ENCODE measurements at regions not wholly inside any gene's neighbourhood (a gene's known extent, or its start where the extent isn't known, plus 50 kb on each side); places are given as distances from the start of the nearest gene placed in this dataset.
"Not testable (repeated sequence)": the region's sequence is repeated elsewhere in the genome, so short reads cannot be mapped to it uniquely, and the experiment has no call there.

DNA sequence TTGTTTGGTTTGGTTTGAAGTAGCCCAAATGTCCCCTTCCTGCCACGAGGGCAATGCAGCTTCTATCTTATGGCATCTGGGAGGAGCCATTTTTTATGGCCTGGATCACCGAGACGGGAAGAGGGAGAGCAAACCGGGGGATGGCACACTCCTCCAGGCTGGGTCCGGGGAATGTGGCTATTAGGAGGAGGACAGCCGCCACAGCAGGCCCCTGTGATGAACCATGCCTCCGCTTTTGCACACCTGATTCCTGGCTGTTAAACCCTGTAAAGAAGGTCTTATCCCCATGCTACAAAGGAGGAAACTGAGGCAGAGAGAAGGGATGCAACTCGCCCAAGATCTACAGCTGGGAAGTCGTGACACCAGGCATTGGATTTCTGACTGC lies 157.6 kb downstream of the OR4M2 start:
- Mint-ChIP-seq H3K4me1 (ENCODE audit: low read depth) (no peaks in the 10 kb centered on the region), H3K4me3 (no peak overlapping the region), H3K9me3 (no peaks in the 10 kb centered on the region), H3K27me3 (peaks cover 2% of the 10 kb centered on the region), H3K36me3 (no peaks in the 10 kb centered on the region), H3K27ac (no peak overlapping the region)
- ChIA-PET POLR2A (no interaction called here), CTCF (no interaction called here)
- DNase-seq: no peak
- intact Hi-C loops (cut with micrococcal nuclease): no loop called here

- CTCF ChIA-PET; intact Hi-C loops (cut with micrococcal nuclease); H3K4me1 Mint-ChIP-seq (ENCODE audit: low read depth); H3K9me3 Mint-ChIP-seq; H3K27me3 Mint-ChIP-seq; DNase-seq; POLR2A ChIA-PET; H3K4me3 Mint-ChIP-seq; H3K27ac Mint-ChIP-seq; H3K36me3 Mint-ChIP-seq: not testable (repeated sequence)
Measured at GRCh38 chr15:22238276-22238958, 158.1 kb downstream of the OR4M2 start.

GRCh38 chr15:22238959-22239805 lies 158.9 kb downstream of the OR4M2 start:
- H3K9me3 Mint-ChIP-seq; H3K4me1 Mint-ChIP-seq (ENCODE audit: low read depth); H3K36me3 Mint-ChIP-seq; CTCF ChIA-PET; H3K4me3 Mint-ChIP-seq; POLR2A ChIA-PET; H3K27ac Mint-ChIP-seq; intact Hi-C loops (cut with micrococcal nuclease); H3K27me3 Mint-ChIP-seq: not testable (repeated sequence)
- peak; percentile 20 for DNase-seq

DNA sequence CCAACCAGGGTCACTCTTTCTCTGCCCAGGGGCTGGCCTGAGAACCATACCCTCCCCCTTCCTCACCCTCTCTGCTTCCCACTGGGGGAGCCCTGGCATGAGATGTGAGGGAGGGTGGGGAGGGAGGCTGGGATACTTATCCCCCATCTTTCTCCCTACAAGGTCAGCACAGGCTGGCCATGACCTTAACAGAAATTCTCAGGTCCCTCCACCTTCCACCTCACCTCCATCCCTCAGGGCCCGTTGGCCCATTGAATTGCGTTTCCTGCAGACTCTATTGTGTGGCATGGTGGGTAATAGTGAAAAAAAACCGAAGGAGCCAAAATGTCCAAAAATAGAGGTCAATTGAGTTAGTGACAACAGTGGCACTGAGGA lies 159.5 kb downstream of the OR4M2 start:
- intact Hi-C loops (cut with micrococcal nuclease): no loop called here
- ChIA-PET CTCF (no interaction called here), POLR2A (no interaction called here)
- Mint-ChIP-seq H3K9me3 (no peaks in the 10 kb centered on the region), H3K4me1 (ENCODE audit: low read depth) (no peaks in the 10 kb centered on the region), H3K27me3 (peaks cover 2% of the 10 kb centered on the region), H3K36me3 (no peaks in the 10 kb centered on the region), H3K4me3 (no peak overlapping the region), H3K27ac (no peak overlapping the region)
- no peak for DNase-seq

DNA sequence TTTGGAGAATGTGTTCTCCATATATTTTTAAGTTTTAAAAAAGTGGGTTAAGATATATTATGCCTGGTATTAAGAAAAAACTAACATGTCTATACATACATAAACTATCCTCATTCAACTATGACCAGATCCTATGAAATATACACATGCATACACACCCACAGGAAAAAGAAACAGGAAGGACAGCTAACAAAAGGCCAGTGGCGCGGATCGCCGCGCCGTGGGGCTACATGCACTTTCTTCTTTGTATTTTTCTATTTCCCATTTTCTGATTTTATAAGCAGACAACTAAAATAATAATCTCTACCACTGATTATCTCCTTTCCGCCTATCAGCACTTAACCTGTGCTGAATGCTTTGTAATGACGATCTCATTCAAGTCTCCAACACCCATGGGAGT lies 160.1 kb downstream of the OR4M2 start:
- Mint-ChIP-seq H3K4me3 (no peak overlapping the region), H3K27ac (no peak overlapping the region), H3K9me3 (no peaks in the 10 kb centered on the region), H3K4me1 (ENCODE audit: low read depth) (no peaks in the 10 kb centered on the region), H3K27me3 (peaks cover 2% of the 10 kb centered on the region), H3K36me3 (no peaks in the 10 kb centered on the region)
- ChIA-PET POLR2A (no interaction called here), CTCF (no interaction called here)
- intact Hi-C loops (cut with micrococcal nuclease): no loop called here
- DNase-seq: no peak

DNA sequence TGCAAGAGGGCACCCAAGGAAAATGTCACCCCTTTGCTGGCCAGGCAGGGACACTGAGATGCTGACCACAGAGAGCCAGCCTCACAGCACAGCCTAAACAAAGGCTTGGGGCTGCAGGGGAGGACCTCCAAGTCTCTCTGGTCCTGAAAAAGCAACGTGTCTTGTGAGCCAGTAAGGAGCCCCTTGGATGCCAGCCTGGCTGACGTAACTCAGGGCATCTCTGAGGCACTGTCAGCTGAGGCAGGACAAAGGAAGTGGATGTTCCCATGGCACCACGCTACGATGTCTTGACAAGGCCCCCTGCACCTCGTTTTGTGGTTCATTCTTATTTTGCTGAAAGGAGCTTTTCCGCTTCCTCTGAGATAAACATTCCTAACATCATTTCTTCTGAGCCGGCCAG lies 160.7 kb downstream of the OR4M2 start:
- Mint-ChIP-seq H3K36me3 (no peaks in the 10 kb centered on the region), H3K27me3 (peaks cover 2% of the 10 kb centered on the region), H3K4me3 (no peak overlapping the region), H3K27ac (no peak overlapping the region), H3K9me3 (no peaks in the 10 kb centered on the region), H3K4me1 (ENCODE audit: low read depth) (no peaks in the 10 kb centered on the region)
- ChIA-PET POLR2A (no interaction called here), CTCF (interaction anchor here (0.7 kb wide), 1 partner anchor 1885 kb away, joined by 3 read pairs; no protein-coding TSS in a partner anchor)
- intact Hi-C loops (cut with micrococcal nuclease): no loop called here
- DNase-seq: no peak

DNA sequence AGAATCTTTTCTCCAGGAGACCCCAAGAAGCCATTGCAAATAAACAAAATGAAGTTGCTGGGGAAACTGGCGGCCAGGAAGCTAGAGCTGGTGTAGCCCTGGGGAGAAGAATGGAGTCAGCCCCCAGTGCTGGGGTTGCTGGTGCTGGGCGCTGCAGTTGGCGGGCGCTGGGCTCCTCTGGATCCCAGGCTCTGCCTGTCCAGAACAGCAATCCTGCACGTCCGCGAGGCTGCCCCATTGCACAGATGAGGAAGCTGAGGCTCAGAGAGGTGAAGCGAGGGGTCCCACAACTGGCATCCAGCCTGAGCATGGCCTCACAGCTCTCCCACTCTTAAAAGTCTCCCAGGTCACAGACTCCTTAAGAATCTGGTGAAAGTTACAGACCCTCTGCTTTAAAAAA lies 161.1 kb downstream of the OR4M2 start:
- H3K4me3 Mint-ChIP-seq: no peak overlapping the region
- H3K36me3 Mint-ChIP-seq: no peaks in the 10 kb centered on the region
- ChIA-PET POLR2A (no interaction called here), CTCF (interaction anchor here (0.7 kb wide), 1 partner anchor 1885 kb away, joined by 3 read pairs; no protein-coding TSS in a partner anchor)
- H3K9me3 Mint-ChIP-seq: no peaks in the 10 kb centered on the region
- H3K27me3 Mint-ChIP-seq: peaks cover 2% of the 10 kb centered on the region
- intact Hi-C loops (cut with micrococcal nuclease): no loop called here
- H3K4me1 Mint-ChIP-seq (ENCODE audit: low read depth): no peaks in the 10 kb centered on the region
- no peak for DNase-seq
- peak overlapping the region; percentile 28 for H3K27ac Mint-ChIP-seq

DNA sequence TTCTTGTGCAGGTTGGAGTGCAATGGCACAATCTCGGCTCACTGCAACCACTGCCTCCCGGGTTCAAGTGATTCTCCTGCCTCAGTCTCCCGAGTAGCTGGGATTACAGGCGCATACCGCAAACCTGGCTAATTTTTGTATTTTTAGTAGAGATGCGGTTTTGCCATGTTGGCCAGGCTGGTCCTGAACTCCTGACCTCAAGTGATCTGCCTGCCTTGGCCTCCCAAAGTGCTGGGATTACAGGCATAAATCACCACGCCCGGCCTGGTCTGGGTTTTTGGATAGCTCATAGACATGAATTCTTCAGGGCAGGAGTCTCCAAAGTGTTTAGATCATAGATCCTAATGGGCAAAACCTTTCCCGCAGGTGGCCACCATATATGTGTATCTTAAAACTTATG lies 162.0 kb downstream of the OR4M2 start:
- H3K4me1 Mint-ChIP-seq (ENCODE audit: low read depth); intact Hi-C loops (cut with micrococcal nuclease); H3K27me3 Mint-ChIP-seq; H3K36me3 Mint-ChIP-seq; CTCF ChIA-PET; POLR2A ChIA-PET; H3K27ac Mint-ChIP-seq; DNase-seq; H3K9me3 Mint-ChIP-seq; H3K4me3 Mint-ChIP-seq: not testable (repeated sequence)

GRCh38 chr15:22243440-22244130 lies 163.3 kb downstream of the OR4M2 start:
- Mint-ChIP-seq H3K4me1 (ENCODE audit: low read depth) (peaks cover 2% of the 10 kb centered on the region), H3K4me3 (no peak overlapping the region), H3K27me3 (no peaks in the 10 kb centered on the region), H3K36me3 (no peaks in the 10 kb centered on the region), H3K9me3 (no peaks in the 10 kb centered on the region), H3K27ac (no peak overlapping the region)
- POLR2A ChIA-PET: no interaction called here
- CTCF ChIA-PET: no interaction called here
- intact Hi-C loops (cut with micrococcal nuclease): no loop called here
- no peak for DNase-seq

- H3K9me3 Mint-ChIP-seq; POLR2A ChIA-PET; intact Hi-C loops (cut with micrococcal nuclease); H3K36me3 Mint-ChIP-seq; H3K4me3 Mint-ChIP-seq; H3K27me3 Mint-ChIP-seq; DNase-seq; H3K27ac Mint-ChIP-seq: not testable (repeated sequence)
- H3K4me1 Mint-ChIP-seq (ENCODE audit: low read depth): peaks cover 12% of the 10 kb centered on the region
- CTCF ChIA-PET: interaction anchor here (0.7 kb wide), 1 partner anchor 12 kb away, joined by 4 read pairs; no protein-coding TSS in a partner anchor
Measured at GRCh38 chr15:22249511-22249910, 169.2 kb downstream of the OR4M2 start.

DNA sequence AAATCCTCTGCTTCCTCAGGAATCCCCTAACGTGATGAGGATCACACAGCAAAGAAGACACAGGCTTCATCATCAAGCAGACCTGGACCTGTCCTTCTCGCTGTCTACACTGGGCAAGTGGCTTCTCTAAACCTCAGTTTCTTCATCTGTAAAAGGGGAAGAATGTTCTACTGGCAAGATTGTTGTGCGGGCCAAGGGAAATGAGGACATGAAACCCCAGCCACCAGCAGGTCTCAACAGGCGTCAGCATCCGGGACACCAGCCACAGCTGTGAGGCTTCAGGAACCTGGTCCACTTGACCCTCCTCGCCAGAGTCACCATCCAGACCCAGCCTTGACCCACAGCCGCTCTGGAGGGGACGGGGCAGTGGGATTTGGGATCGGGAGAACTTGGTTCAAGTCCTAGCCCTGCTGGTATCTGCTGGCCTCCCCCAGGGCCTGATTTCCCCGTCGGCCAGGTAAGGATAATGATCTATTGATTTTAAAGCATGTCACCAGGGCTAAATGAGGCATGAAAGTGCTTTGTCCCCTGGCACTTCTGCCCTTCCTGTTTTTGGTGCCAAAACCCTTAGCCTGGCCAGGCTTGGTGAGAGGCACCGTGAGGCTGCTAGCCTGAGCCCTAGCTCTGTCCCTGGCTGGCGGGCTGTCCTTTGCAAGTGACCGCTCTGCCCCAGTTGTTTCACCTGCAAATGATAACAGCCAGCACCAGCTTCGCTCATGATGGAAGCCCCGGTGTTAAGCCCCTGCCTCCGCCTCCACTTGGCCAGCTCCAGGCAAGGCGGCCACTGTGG lies 170.4 kb downstream of the OR4M2 start:
- H3K4me3 Mint-ChIP-seq; POLR2A ChIA-PET; H3K9me3 Mint-ChIP-seq; DNase-seq; H3K36me3 Mint-ChIP-seq; intact Hi-C loops (cut with micrococcal nuclease); H3K27ac Mint-ChIP-seq; H3K27me3 Mint-ChIP-seq: not testable (repeated sequence)
- CTCF ChIA-PET: interaction anchor here (0.7 kb wide), 1 partner anchor 14 kb away, joined by 4 read pairs; no protein-coding TSS in a partner anchor
- H3K4me1 Mint-ChIP-seq (ENCODE audit: low read depth): peaks cover 17% of the 10 kb centered on the region

DNA sequence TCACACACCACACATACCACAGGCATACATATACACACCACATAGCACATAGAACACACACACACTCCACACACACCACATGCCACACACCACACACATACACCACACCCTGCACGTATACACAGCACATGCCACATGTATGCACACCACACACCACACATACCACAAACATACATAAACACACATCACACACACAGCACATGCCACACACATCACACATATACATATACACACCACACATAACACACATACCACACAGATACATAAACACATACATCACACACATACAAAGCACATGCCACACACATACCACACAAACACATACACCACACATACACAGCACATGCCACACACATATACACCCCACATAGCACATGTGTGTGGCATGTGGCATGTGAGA lies 171.1 kb downstream of the OR4M2 start:
- H3K4me3 Mint-ChIP-seq: no peak overlapping the region
- peaks cover 17% of the 10 kb centered on the region for H3K4me1 Mint-ChIP-seq (ENCODE audit: low read depth)
- H3K27me3 Mint-ChIP-seq: no peaks in the 10 kb centered on the region
- H3K9me3 Mint-ChIP-seq: no peaks in the 10 kb centered on the region
- ChIA-PET POLR2A (no interaction called here), CTCF (no interaction called here)
- DNase-seq: no peak
- H3K36me3 Mint-ChIP-seq: no peaks in the 10 kb centered on the region
- intact Hi-C loops (cut with micrococcal nuclease): no loop called here
- H3K27ac Mint-ChIP-seq: no peak overlapping the region
